SKM-1 (cell line): ENCODE measurements at regions not wholly inside any gene's neighbourhood (a gene's known extent, or its start where the extent isn't known, plus 50 kb on each side); places are given as distances from the start of the nearest gene placed in this dataset.
A peak's percentile ranks its signal among the peaks of the same experiment; 100 is the strongest.

Experiments used
- DNase-seq: peaks from one replicate; lab custom pipeline; 2025; ENCODE audit not compliant: unreplicated experiment; lab: John Stamatoyannopoulos, UW

- no peak for DNase-seq
Observed at GRCh38 chr3:42037318-42037945, 53.7 kb upstream of the TRAK1 start.

- DNase-seq: no peak
Observed at GRCh38 chr3:42036483-42036823, 54.7 kb upstream of the TRAK1 start.

- DNase-seq: no peak
Observed at GRCh38 chr3:42035816-42036482, 55.2 kb upstream of the TRAK1 start.

- no peak for DNase-seq
Observed at GRCh38 chr3:42035007-42035406, 56.1 kb upstream of the TRAK1 start.

GRCh38 chr3:42033741-42034140, 57.4 kb upstream of the TRAK1 start:
- DNase-seq: no peak

GRCh38 chr3:42032693-42033349, 58.3 kb upstream of the TRAK1 start:
- DNase-seq: peak; percentile 8

GRCh38 chr3:42031808-42032480, 59.2 kb upstream of the TRAK1 start:
- DNase-seq: no peak

- no peak for DNase-seq
Observed at GRCh38 chr3:42028474-42028873, 62.7 kb upstream of the TRAK1 start.

GRCh38 chr3:42027571-42027970, 63.6 kb upstream of the TRAK1 start:
- DNase-seq: no peak

GRCh38 chr3:42025370-42026138, 63.7 kb upstream of the ULK4 start:
- peak; percentile 41 for DNase-seq

GRCh38 chr3:42024591-42025351, 62.9 kb upstream of the ULK4 start:
- DNase-seq: no peak

- DNase-seq: no peak
Observed at GRCh38 chr3:42023380-42023779, 61.5 kb upstream of the ULK4 start.

- no peak for DNase-seq
Observed at GRCh38 chr3:42022355-42022754, 60.5 kb upstream of the ULK4 start.

GRCh38 chr3:42020684-42021307, 58.9 kb upstream of the ULK4 start:
- no peak for DNase-seq

- DNase-seq: no peak
Observed at GRCh38 chr3:42019953-42020260, 58.0 kb upstream of the ULK4 start.

GRCh38 chr3:42019144-42019952, 57.4 kb upstream of the ULK4 start:
- DNase-seq: no peak

GRCh38 chr3:42014921-42015533, 53.1 kb upstream of the ULK4 start:
- peak; percentile 18 for DNase-seq

GRCh38 chr3:42014458-42014920, 52.6 kb upstream of the ULK4 start:
- DNase-seq: peak; percentile 27
